C4-2B (cell line): ENCODE measurements at regions not wholly inside any gene's neighbourhood (a gene's known extent, or its start where the extent isn't known, plus 50 kb on each side); places are given as distances from the start of the nearest gene placed in this dataset.

Source experiments
- CTCF ChIP-seq: fragments of 450-650 bp; conservative IDR thresholded peaks from 2 replicates; pipeline ENCODE4 v1.5.1; 2017; ENCODE audit warnings: mild to moderate bottlenecking
- ZFX ChIP-seq: fragments of 450-650 bp; IDR thresholded peaks from 2 replicates; pipeline ENCODE4 v1.6.1; 2017

DNA sequence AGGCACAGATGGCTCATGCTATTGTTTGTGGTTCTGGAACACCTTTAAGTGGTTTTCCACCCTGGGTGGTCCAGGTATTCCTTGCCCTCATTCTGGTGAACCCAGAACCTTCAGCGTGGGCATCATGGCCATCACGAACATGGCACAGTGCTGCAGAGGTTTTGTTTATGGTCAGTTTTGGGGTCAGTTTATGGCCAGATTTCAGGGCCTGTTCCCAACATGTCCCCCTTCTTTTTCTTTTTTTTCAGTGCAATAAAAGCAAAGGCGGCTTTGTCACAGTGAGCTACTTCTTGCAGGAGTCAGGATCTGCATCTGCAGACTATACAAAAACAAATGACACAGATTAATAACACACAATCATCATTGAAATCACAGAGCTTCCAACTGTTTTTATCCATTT is 1085.0 kb upstream of the ALCAM start:
- TF ChIP-seq CTCF (no peak), ZFX (no peak)
